RWPE1 (cell line): ENCODE measurements at regions not wholly inside any gene's neighbourhood (a gene's known extent, or its start where the extent isn't known, plus 50 kb on each side); places are given as distances from the start of the nearest gene placed in this dataset.

Experiments used
- CTCF ChIA-PET: fragments of 350-600 bp; sonication (Branson Sonifier 250); formaldehyde crosslinking; extraction: SDS; loops from one replicate; lab custom pipeline; 2021; lab: Yijun Ruan, JAX
- POLR2A ChIA-PET: fragments of 400-600 bp; formaldehyde crosslinking; extraction: SDS; loops from one replicate; lab custom pipeline; 2020; ENCODE audit warnings: antibody characterized with exemption; ENCODE audit not compliant: low non-redundant PET; lab: Yijun Ruan, JAX
- DNase-seq: peaks from one replicate; pipeline ENCODE4 v3.0.0; 2012; ENCODE audit warnings: low spot score
- H3K27ac ChIP-seq: fragments of 450-650 bp; 2 replicates; pipeline ENCODE4 v1.5.1; 2017
- CTCF ChIP-seq: fragments of 450-650 bp; conservative IDR thresholded peaks from 2 replicates; pipeline ENCODE4 v1.5.1; 2017; ENCODE audit warnings: low read depth, mild to moderate bottlenecking

- no peak overlapping the region for H3K27ac ChIP-seq
- no peak for DNase-seq
- ChIA-PET POLR2A (no interaction called here), CTCF (interaction anchor here (0.6 kb wide), 1 partner anchor 26 kb away, joined by 3 read pairs; no protein-coding TSS in a partner anchor)
- TF ChIP-seq CTCF = no peak
Observed at GRCh38 chr2:161031511-161031910, 128.7 kb upstream of the TANK start.

- POLR2A ChIA-PET = no interaction called here
- no peak for TF ChIP-seq CTCF
- CTCF ChIA-PET = interaction anchor here (0.6 kb wide), 1 partner anchor 43 kb away, joined by 3 read pairs; no protein-coding TSS in a partner anchor
- no peak for DNase-seq
- H3K27ac ChIP-seq = no peak overlapping the region
Observed at GRCh38 chr2:161032635-161033034, 127.6 kb upstream of the TANK start.

GRCh38 chr2:161033059-161033660 lies 127.1 kb upstream of the TANK start:
- CTCF ChIA-PET = no interaction called here
- no peak for DNase-seq
- no peak for TF ChIP-seq CTCF
- H3K27ac ChIP-seq = no peak overlapping the region
- POLR2A ChIA-PET = no interaction called here

GRCh38 chr2:161036926-161037325 lies 123.3 kb upstream of the TANK start:
- no peak for TF ChIP-seq CTCF
- no peak overlapping the region for H3K27ac ChIP-seq
- CTCF ChIA-PET = interaction anchor here (0.7 kb wide), 2 partner anchors 42 to 692 kb away, joined by 3 read pairs; no protein-coding TSS in a partner anchor
- no peak for DNase-seq
- POLR2A ChIA-PET = no interaction called here

- ChIA-PET CTCF (no interaction called here), POLR2A (no interaction called here)
- DNase-seq = no peak
- no peak overlapping the region for H3K27ac ChIP-seq
- TF ChIP-seq CTCF = no peak
Observed at GRCh38 chr2:161039071-161039470, 121.2 kb upstream of the TANK start.

GRCh38 chr2:161041356-161041755 lies 118.9 kb upstream of the TANK start:
- POLR2A ChIA-PET = no interaction called here
- no peak for DNase-seq
- TF ChIP-seq CTCF = no peak
- no peak overlapping the region for H3K27ac ChIP-seq
- CTCF ChIA-PET = no interaction called here
